ENCODE measurements at regions not wholly inside any gene's neighbourhood (a gene's known extent, or its start where the extent isn't known, plus 50 kb on each side); places are given as distances from the start of the nearest gene placed in this dataset.
A peak's percentile ranks its signal among the peaks of the same experiment; 100 is the strongest.

- TF ChIP-seq POLR2AphosphoS5 (IDR thresholded peaks at IDR 0.05; ENCODE audit: borderline replicate concordance, low read depth, low read length) (peak; percentile 32; the same call in 1 of the 2 replicates), EZH2 (IDR thresholded peaks at IDR 0.05) (no peak)
These were observed 300.3 kb downstream of the PRL start for GRCh38 chr6:21996425-21997118.
